CD4-positive, alpha-beta memory T cell (primary cell): ENCODE measurements at regions not wholly inside any gene's neighbourhood (a gene's known extent, or its start where the extent isn't known, plus 50 kb on each side); places are given as distances from the start of the nearest gene placed in this dataset.

Experiments used
- CTCF ChIA-PET: fragments of 350-600 bp; sonication (Branson Sonifier 250); formaldehyde crosslinking; loops from one replicate; lab custom pipeline; 2021; ENCODE audit warnings: inconsistent platforms; ENCODE audit not compliant: partially characterized antibody; lab: Charles Lee
- POLR2A ChIA-PET: fragments of 350-600 bp; sonication (Branson Sonifier 250); formaldehyde crosslinking; loops from one replicate; lab custom pipeline; 2021; ENCODE audit not compliant: partially characterized antibody; lab: Charles Lee
- DNase-seq, 5 donors: peaks; one replicate each; pipeline versions ENCODE4 v3.0.0 to v3.0.0-alpha.2; 2020 to 2022; ENCODE audit warnings: mixed read lengths in 1 of 5
- H3K27ac ChIP-seq: one replicate; pipeline ENCODE4 v1.7.0; 2013; ENCODE audit warnings: low read depth, low read length
- H3K27me3 ChIP-seq: 2 replicates; pipeline ENCODE4 v1.7.0; 2013; ENCODE audit warnings: mild to moderate bottlenecking, low read length, moderate library complexity; ENCODE audit not compliant: insufficient read depth
- H3K36me3 ChIP-seq: 2 replicates; pipeline ENCODE4 v1.7.0; 2013; ENCODE audit warnings: mild to moderate bottlenecking, low read length, moderate library complexity; ENCODE audit not compliant: insufficient read depth
- H3K4me1 ChIP-seq: 2 replicates; pipeline ENCODE4 v1.7.0; 2013; ENCODE audit warnings: mild to moderate bottlenecking, low read length, moderate library complexity; ENCODE audit not compliant: insufficient read depth
- H3K4me3 ChIP-seq, 2 donors: one replicate each; pipeline ENCODE4 v1.7.0; 2013; ENCODE audit warnings: low read length in 2 of 2, mild to moderate bottlenecking in 1 of 2
- H3K9me3 ChIP-seq, 2 donors: one replicate each; pipeline ENCODE4 v1.7.0; 2013; ENCODE audit warnings: low read length in 2 of 2, control low read depth in 1 of 2; ENCODE audit not compliant: control insufficient read depth in 1 of 2
- H3K27ac Mint-ChIP-seq, 7 donors: one replicate each; pipeline ENCODE4 v1.8.0; 2020 to 2021; ENCODE audit warnings: mixed read lengths in 7 of 7, mild to moderate bottlenecking in 6 of 7, inconsistent platforms in 3 of 7, moderate library complexity in 3 of 7
- H3K27me3 Mint-ChIP-seq, 2 donors: one replicate each; pipeline ENCODE4 v1.8.0; 2020 to 2021; ENCODE audit warnings: mixed read lengths in 2 of 2
- H3K36me3 Mint-ChIP-seq, 2 donors: one replicate each; pipeline ENCODE4 v1.8.0; 2020 to 2021; ENCODE audit warnings: mixed read lengths in 2 of 2, inconsistent platforms in 1 of 2, mild to moderate bottlenecking in 1 of 2
- H3K4me1 Mint-ChIP-seq, 4 donors: one replicate each; pipeline ENCODE4 v1.8.0; 2020 to 2021; ENCODE audit warnings: mixed read lengths in 4 of 4, mild to moderate bottlenecking in 1 of 4
- H3K4me3 Mint-ChIP-seq, 8 donors: one replicate each; pipeline ENCODE4 v1.8.0; 2020 to 2021; ENCODE audit warnings: mixed read lengths in 8 of 8, mild to moderate bottlenecking in 7 of 8, moderate library complexity in 6 of 8, inconsistent platforms in 3 of 8
- H3K9me3 Mint-ChIP-seq, 8 donors: one replicate each; pipeline ENCODE4 v1.8.0; 2020 to 2021; ENCODE audit warnings: mixed read lengths in 8 of 8, mild to moderate bottlenecking in 5 of 8, inconsistent platforms in 3 of 8, moderate library complexity in 1 of 8
- intact Hi-C: fragments of 100-400 bp; cut with micrococcal nuclease; formaldehyde crosslinking; loops from one replicate; pipeline ENCODE4 v1.15.1; 2023

GRCh38 chr2:129888461-129888860 lies 91.0 kb upstream of the RAB6C start:
- Histone ChIP-seq H3K36me3 (no peaks in the 10 kb centered on the region), H3K4me1 (no peaks in the 10 kb centered on the region), H3K27me3 (no peaks in the 10 kb centered on the region), H3K9me3 (no peaks in the 10 kb centered on the region), H3K4me3 (no peak overlapping the region), H3K27ac (no peak overlapping the region)
- no peaks in the 10 kb centered on the region for H3K36me3 Mint-ChIP-seq
- POLR2A ChIA-PET: no interaction called here
- H3K4me1 Mint-ChIP-seq: no peaks in the 10 kb centered on the region
- H3K4me3 Mint-ChIP-seq: no peak overlapping the region
- H3K27me3 Mint-ChIP-seq: peaks cover 10 to 11% of the 10 kb centered on the region in 2 donors
- no peak overlapping the region for H3K27ac Mint-ChIP-seq
- no peak for DNase-seq
- CTCF ChIA-PET: no interaction called here
- H3K9me3 Mint-ChIP-seq: peaks cover 0 to 1% (median 0%) of the 10 kb centered on the region in 8 donors
- intact Hi-C loops: no loop called here

GRCh38 chr2:129888896-129889295 lies 90.6 kb upstream of the RAB6C start:
- Histone ChIP-seq H3K9me3 (no peaks in the 10 kb centered on the region), H3K27ac (no peak overlapping the region), H3K4me3 (no peak overlapping the region), H3K36me3 (no peaks in the 10 kb centered on the region), H3K27me3 (peaks cover under 1% of the 10 kb centered on the region), H3K4me1 (no peaks in the 10 kb centered on the region)
- DNase-seq: no peak
- peaks cover 0 to 1% (median 0%) of the 10 kb centered on the region in 8 donors for H3K9me3 Mint-ChIP-seq
- CTCF ChIA-PET: interaction anchor here (0.8 kb wide), 1 partner anchor 13 kb away, joined by 3 read pairs; no protein-coding TSS in a partner anchor
- intact Hi-C loops: no loop called here
- H3K27me3 Mint-ChIP-seq: peaks cover 10 to 11% of the 10 kb centered on the region in 2 donors
- POLR2A ChIA-PET: no interaction called here
- no peaks in the 10 kb centered on the region for H3K36me3 Mint-ChIP-seq
- H3K27ac Mint-ChIP-seq: no peak overlapping the region
- H3K4me3 Mint-ChIP-seq: no peak overlapping the region
- no peaks in the 10 kb centered on the region for H3K4me1 Mint-ChIP-seq

GRCh38 chr2:129891341-129892320 lies 87.8 kb upstream of the RAB6C start:
- peaks cover 0 to 1% (median 0%) of the 10 kb centered on the region in 8 donors for H3K9me3 Mint-ChIP-seq
- ChIA-PET CTCF (no interaction called here), POLR2A (no interaction called here)
- H3K27me3 ChIP-seq: peaks cover 7% of the 10 kb centered on the region
- H3K4me3 Mint-ChIP-seq: no peak overlapping the region
- H3K4me3 ChIP-seq: no peak overlapping the region
- no peaks in the 10 kb centered on the region for H3K4me1 Mint-ChIP-seq
- H3K36me3 Mint-ChIP-seq: no peaks in the 10 kb centered on the region
- no peaks in the 10 kb centered on the region for H3K9me3 ChIP-seq
- no peak for DNase-seq
- intact Hi-C loops: no loop called here
- peaks cover 13 to 14% of the 10 kb centered on the region in 2 donors for H3K27me3 Mint-ChIP-seq
- H3K36me3 ChIP-seq: no peaks in the 10 kb centered on the region
- no peaks in the 10 kb centered on the region for H3K4me1 ChIP-seq
- no peak overlapping the region for H3K27ac ChIP-seq
- H3K27ac Mint-ChIP-seq: no peak overlapping the region

DNA sequence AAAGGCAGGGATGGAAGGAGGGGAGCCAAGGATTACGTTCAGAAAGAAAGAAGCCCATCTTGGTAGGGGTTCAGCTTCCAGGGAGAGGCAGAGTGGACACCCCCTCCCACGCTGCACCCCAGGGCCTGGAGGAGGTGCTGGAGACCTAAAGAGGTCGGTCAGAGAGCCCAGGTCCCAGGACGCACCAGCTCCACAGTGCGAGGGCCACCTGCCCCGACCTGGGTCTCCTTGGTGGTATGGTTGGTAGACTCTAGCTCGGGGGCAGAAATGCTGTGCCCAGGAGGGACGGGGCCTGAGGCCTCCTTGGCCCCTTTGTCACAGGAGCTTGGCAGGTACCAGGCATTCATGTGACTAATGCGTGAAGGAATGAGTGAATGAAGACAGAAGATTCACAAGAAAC lies 87.1 kb upstream of the RAB6C start:
- Histone ChIP-seq H3K27ac (no peak overlapping the region), H3K4me3 (no peak overlapping the region), H3K27me3 (peaks cover 7% of the 10 kb centered on the region), H3K36me3 (no peaks in the 10 kb centered on the region), H3K4me1 (no peaks in the 10 kb centered on the region), H3K9me3 (no peaks in the 10 kb centered on the region)
- Mint-ChIP-seq H3K27ac (no peak overlapping the region), H3K27me3 (peaks cover 14 to 17% of the 10 kb centered on the region in 2 donors), H3K4me3 (no peak overlapping the region), H3K4me1 (no peaks in the 10 kb centered on the region), H3K36me3 (no peaks in the 10 kb centered on the region), H3K9me3 (peaks cover 0 to 1% (median 0%) of the 10 kb centered on the region in 8 donors)
- POLR2A ChIA-PET: no interaction called here
- intact Hi-C loops: no loop called here
- no peak for DNase-seq
- CTCF ChIA-PET: no interaction called here

GRCh38 chr2:129892773-129893172 lies 86.7 kb upstream of the RAB6C start:
- Mint-ChIP-seq H3K4me1 (no peaks in the 10 kb centered on the region), H3K27me3 (peaks cover 12 to 17% of the 10 kb centered on the region in 2 donors), H3K4me3 (no peak overlapping the region), H3K9me3 (peaks cover 0 to 1% (median 0%) of the 10 kb centered on the region in 8 donors), H3K36me3 (no peaks in the 10 kb centered on the region), H3K27ac (no peak overlapping the region)
- no peak overlapping the region for H3K27ac ChIP-seq
- no peaks in the 10 kb centered on the region for H3K9me3 ChIP-seq
- intact Hi-C loops: no loop called here
- H3K27me3 ChIP-seq: peaks cover 7% of the 10 kb centered on the region
- CTCF ChIA-PET: no interaction called here
- POLR2A ChIA-PET: no interaction called here
- no peak overlapping the region for H3K4me3 ChIP-seq
- DNase-seq: no peak
- no peaks in the 10 kb centered on the region for H3K4me1 ChIP-seq
- no peaks in the 10 kb centered on the region for H3K36me3 ChIP-seq

DNA sequence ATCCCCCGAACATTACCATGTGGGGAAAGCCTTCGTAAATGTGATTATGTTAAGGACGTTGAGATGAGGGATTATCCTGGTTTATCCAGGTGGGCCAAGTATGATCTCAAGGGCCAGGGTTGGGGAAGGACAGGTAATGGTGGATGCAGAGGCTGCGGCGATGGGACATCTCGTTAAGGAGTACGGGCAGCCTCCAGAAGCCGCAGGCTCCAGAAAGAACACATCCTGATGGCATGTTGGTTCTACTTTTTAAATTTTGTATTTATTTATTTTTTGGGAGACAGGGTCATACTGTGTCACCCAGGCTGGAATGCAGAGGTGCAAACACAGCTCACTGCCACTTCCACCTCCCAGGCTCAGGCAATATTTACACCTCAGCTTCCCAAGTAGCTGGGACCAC lies 86.2 kb upstream of the RAB6C start:
- H3K4me3 ChIP-seq: no peak overlapping the region
- intact Hi-C loops: no loop called here
- H3K27ac ChIP-seq: no peak overlapping the region
- Mint-ChIP-seq H3K36me3 (no peaks in the 10 kb centered on the region), H3K4me3 (no peak overlapping the region), H3K27me3 (peaks cover 13 to 21% of the 10 kb centered on the region in 2 donors), H3K4me1 (no peaks in the 10 kb centered on the region), H3K27ac (no peak overlapping the region), H3K9me3 (peaks cover 0 to 1% (median 0%) of the 10 kb centered on the region in 8 donors)
- no peaks in the 10 kb centered on the region for H3K4me1 ChIP-seq
- no peak for DNase-seq
- no peaks in the 10 kb centered on the region for H3K9me3 ChIP-seq
- peaks cover 7% of the 10 kb centered on the region for H3K27me3 ChIP-seq
- ChIA-PET POLR2A (no interaction called here), CTCF (no interaction called here)
- no peaks in the 10 kb centered on the region for H3K36me3 ChIP-seq

DNA sequence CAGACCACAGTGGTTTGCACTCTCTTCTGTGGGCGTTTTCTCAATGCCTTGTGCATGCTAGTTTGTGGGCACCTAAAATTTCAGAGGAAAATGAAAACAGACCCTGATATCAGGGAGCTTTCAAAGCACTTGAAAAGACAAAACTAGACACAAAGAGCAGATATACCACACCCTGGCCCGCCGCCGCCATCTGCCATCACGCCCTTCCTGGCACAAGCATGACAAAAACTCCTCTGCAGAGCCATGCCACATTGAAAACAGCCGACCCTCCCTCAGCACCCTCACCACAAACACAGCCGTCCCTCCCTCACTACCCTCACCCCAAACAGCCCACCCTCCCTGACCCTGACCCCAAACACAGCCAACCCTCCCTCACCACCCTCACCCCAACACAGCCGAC lies 84.8 kb upstream of the RAB6C start:
- no peaks in the 10 kb centered on the region for H3K4me1 ChIP-seq
- ChIA-PET CTCF (no interaction called here), POLR2A (no interaction called here)
- intact Hi-C loops: no loop called here
- peaks cover 7% of the 10 kb centered on the region for H3K27me3 ChIP-seq
- H3K27ac Mint-ChIP-seq: no peak overlapping the region
- H3K27me3 Mint-ChIP-seq: peaks cover 15 to 23% of the 10 kb centered on the region in 2 donors
- DNase-seq: no peak
- peaks cover 0 to 2% (median 0%) of the 10 kb centered on the region in 8 donors for H3K9me3 Mint-ChIP-seq
- no peaks in the 10 kb centered on the region for H3K36me3 ChIP-seq
- no peaks in the 10 kb centered on the region for H3K9me3 ChIP-seq
- no peaks in the 10 kb centered on the region for H3K36me3 Mint-ChIP-seq
- H3K27ac ChIP-seq: no peak overlapping the region
- H3K4me3 ChIP-seq: no peak overlapping the region
- no peak overlapping the region for H3K4me3 Mint-ChIP-seq
- no peaks in the 10 kb centered on the region for H3K4me1 Mint-ChIP-seq
